ENCODE measurements at regions not wholly inside any gene's neighbourhood (a gene's known extent, or its start where the extent isn't known, plus 50 kb on each side); places are given as distances from the start of the nearest gene placed in this dataset.

DNA sequence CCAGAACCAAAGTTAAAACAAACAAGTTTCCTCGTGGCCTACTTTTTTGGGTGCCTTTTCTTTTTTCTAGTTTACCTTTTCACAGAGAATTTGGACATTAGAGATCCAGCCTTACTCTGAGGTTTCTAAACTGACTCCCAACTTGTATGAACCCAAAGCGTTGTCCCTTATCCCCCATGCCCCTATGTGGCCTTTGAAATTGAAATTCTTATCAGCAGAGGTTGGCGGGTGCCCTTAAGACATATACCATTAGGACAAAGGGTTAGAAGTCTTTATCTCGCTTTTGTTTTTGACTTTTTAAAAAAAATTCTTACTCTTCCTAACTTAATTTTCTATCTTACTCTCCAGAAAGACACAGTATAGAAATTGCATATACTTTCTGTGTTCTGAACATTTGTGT is 76.3 kb upstream of the C7orf33 start:
- TF ChIP-seq, protein P1, sequence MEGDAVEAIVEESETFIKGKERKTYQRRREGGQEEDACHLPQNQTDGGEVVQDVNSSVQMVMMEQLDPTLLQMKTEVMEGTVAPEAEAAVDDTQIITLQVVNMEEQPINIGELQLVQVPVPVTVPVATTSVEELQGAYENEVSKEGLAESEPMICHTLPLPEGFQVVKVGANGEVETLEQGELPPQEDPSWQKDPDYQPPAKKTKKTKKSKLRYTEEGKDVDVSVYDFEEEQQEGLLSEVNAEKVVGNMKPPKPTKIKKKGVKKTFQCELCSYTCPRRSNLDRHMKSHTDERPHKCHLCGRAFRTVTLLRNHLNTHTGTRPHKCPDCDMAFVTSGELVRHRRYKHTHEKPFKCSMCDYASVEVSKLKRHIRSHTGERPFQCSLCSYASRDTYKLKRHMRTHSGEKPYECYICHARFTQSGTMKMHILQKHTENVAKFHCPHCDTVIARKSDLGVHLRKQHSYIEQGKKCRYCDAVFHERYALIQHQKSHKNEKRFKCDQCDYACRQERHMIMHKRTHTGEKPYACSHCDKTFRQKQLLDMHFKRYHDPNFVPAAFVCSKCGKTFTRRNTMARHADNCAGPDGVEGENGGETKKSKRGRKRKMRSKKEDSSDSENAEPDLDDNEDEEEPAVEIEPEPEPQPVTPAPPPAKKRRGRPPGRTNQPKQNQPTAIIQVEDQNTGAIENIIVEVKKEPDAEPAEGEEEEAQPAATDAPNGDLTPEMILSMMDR (conservative IDR thresholded peaks at IDR 0.05; ENCODE audit: low read depth in 2 of 2), result no peak
- TF ChIP-seq ZNF114 (CRISPR knock-in tag; IDR thresholded peaks at IDR 0.05) (no peak), POLR2AphosphoS5 (IDR thresholded peaks at IDR 0.05; ENCODE audit: low read depth) (no peak), EZH2phosphoT487 (IDR thresholded peaks at IDR 0.05; ENCODE audit: unreplicated experiment) (no peak), EZH2 (IDR thresholded peaks at IDR 0.05; ENCODE audit: low read depth, unreplicated experiment) (no peak), STAT1 (IDR thresholded peaks at IDR 0.05; ENCODE audit: unreplicated experiment) (no peak)
- TF ChIP-seq, protein P2, sequence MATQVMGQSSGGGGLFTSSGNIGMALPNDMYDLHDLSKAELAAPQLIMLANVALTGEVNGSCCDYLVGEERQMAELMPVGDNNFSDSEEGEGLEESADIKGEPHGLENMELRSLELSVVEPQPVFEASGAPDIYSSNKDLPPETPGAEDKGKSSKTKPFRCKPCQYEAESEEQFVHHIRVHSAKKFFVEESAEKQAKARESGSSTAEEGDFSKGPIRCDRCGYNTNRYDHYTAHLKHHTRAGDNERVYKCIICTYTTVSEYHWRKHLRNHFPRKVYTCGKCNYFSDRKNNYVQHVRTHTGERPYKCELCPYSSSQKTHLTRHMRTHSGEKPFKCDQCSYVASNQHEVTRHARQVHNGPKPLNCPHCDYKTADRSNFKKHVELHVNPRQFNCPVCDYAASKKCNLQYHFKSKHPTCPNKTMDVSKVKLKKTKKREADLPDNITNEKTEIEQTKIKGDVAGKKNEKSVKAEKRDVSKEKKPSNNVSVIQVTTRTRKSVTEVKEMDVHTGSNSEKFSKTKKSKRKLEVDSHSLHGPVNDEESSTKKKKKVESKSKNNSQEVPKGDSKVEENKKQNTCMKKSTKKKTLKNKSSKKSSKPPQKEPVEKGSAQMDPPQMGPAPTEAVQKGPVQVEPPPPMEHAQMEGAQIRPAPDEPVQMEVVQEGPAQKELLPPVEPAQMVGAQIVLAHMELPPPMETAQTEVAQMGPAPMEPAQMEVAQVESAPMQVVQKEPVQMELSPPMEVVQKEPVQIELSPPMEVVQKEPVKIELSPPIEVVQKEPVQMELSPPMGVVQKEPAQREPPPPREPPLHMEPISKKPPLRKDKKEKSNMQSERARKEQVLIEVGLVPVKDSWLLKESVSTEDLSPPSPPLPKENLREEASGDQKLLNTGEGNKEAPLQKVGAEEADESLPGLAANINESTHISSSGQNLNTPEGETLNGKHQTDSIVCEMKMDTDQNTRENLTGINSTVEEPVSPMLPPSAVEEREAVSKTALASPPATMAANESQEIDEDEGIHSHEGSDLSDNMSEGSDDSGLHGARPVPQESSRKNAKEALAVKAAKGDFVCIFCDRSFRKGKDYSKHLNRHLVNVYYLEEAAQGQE (IDR thresholded peaks at IDR 0.05; ENCODE audit: unreplicated experiment), result no peak
